ENCODE measurements at regions not wholly inside any gene's neighbourhood (a gene's known extent, or its start where the extent isn't known, plus 50 kb on each side); places are given as distances from the start of the nearest gene placed in this dataset.

DNA sequence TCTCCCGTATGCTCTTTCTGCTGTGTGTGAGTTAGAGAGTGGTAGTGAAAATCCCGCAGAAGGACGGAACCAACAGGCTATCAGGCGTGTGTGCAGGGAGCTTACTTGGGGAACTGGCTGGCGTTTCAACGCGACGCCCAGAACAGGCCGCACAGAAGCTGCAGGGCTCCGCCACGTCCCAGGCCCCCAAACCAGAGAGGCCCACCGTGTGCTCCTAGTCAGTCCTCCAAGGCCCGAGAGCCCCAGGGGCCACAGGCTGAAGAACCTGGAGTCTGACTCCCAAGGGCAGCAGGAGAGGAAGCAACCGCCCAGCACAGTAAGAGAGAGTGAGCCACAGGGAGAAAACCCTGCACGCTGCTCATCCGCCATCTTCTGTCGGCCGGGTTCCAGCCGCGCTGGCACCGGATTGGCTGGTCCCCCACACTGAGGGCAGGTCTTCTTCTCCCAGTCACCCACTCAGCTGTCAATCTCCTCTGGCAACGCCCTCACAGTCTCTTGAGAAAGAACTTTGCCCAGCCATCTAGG is 730.6 kb upstream of the VSTM2A start:
- no peak for FAIRE-seq
- H2AFZ ChIP-seq (ENCODE audit: low read length) = peak overlapping the region; percentile 89
- no peak overlapping the region for H3K4ac ChIP-seq (replicated peaks; ENCODE audit: insufficient read length, low read depth, low read length)
- no peak overlapping the region for H3K23ac ChIP-seq (ENCODE audit: insufficient read length)
- H3K27me3 ChIP-seq (replicated peaks in 1 of 4; ENCODE audit: control insufficient read depth in 3 of 4, extremely low read depth in 1 of 4, insufficient read depth in 3 of 4, low read length in 3 of 4) = no peaks in the 10 kb centered on the region
- no peaks in the 10 kb centered on the region for H3K4me1 ChIP-seq (replicated peaks in 1 of 4; ENCODE audit: control insufficient read depth in 3 of 4, insufficient read depth in 4 of 4, low read length in 3 of 4)
- H2BK15ac ChIP-seq (ENCODE audit: low read length) = no peak overlapping the region
- no peak overlapping the region for H2BK20ac ChIP-seq (ENCODE audit: low read length)
- no peaks in the 10 kb centered on the region for H3K36me3 ChIP-seq (ENCODE audit: control insufficient read depth in 2 of 4, insufficient read depth in 4 of 4, low read length in 3 of 4)
- no peak overlapping the region for H3K9ac ChIP-seq (replicated peaks in 1 of 4; ENCODE audit: extremely low read depth in 1 of 4, low read depth in 3 of 4, low read length in 3 of 4)
- H2BK12ac ChIP-seq (ENCODE audit: low read depth, low read length) = no peak overlapping the region
- H3K56ac ChIP-seq (replicated peaks; ENCODE audit: insufficient read length, low read depth, low read length) = no peak overlapping the region
- TF ChIP-seq CBX5 (IDR thresholded peaks at IDR 0.05; ENCODE audit: low read depth, low read length) (no peak), HDAC2 (IDR thresholded peaks at IDR 0.05; ENCODE audit: borderline replicate concordance in 1 of 2, low read depth in 2 of 2, low read length in 2 of 2) (no peak), HDAC6 (IDR thresholded peaks at IDR 0.05; ENCODE audit: low read depth, low read length) (no peak), RAD21 (IDR thresholded peaks at IDR 0.05 in 1 of 2, conservative IDR thresholded peaks at IDR 0.05 in 1 of 2; ENCODE audit: low read depth in 2 of 2, low read length in 2 of 2) (no peak), BRCA1 (IDR thresholded peaks at IDR 0.05; ENCODE audit: low read depth, low read length) (no peak), TBP (IDR thresholded peaks at IDR 0.05; ENCODE audit: low read depth, low read length) (no peak), GABPA (IDR thresholded peaks at IDR 0.05; ENCODE audit: borderline replicate concordance, insufficient read depth, low read length) (no peak), POU5F1 (IDR thresholded peaks at IDR 0.05; ENCODE audit: low read depth, low read length) (no peak)
- H3K14ac ChIP-seq (ENCODE audit: insufficient read length) = no peak overlapping the region
- no peak overlapping the region for H3K4me2 ChIP-seq (ENCODE audit: insufficient read depth in 1 of 2, low read depth in 2 of 2, low read length in 2 of 2)
- H3K4me3 ChIP-seq (ENCODE audit: extremely low read depth in 1 of 4, insufficient read depth in 2 of 4, low read depth in 3 of 4, low read length in 4 of 4) = no peak overlapping the region
- H3K9me3 ChIP-seq (ENCODE audit: insufficient read depth in 2 of 2, low read depth in 1 of 2, low read length in 1 of 2) = no peaks in the 10 kb centered on the region
- no peaks in the 10 kb centered on the region for H3K79me2 ChIP-seq (ENCODE audit: control insufficient read depth in 1 of 2, insufficient read depth in 2 of 2, low read length in 2 of 2)
- H3K18ac ChIP-seq (ENCODE audit: extremely low read depth, low read length) = no peak overlapping the region
- H3K27ac ChIP-seq (ENCODE audit: low read depth, low read length) = no peak overlapping the region
- H2AK5ac ChIP-seq (ENCODE audit: low read depth, low read length) = no peak overlapping the region
- H3K79me1 ChIP-seq (ENCODE audit: low read depth, low read length) = no peaks in the 10 kb centered on the region
- H2BK120ac ChIP-seq (replicated peaks; ENCODE audit: low read depth, low read length) = no peak overlapping the region
- H4K5ac ChIP-seq (ENCODE audit: insufficient read length, low read depth, low read length) = no peak overlapping the region
- POLR2A ChIA-PET (ENCODE audit: partially characterized antibody) = no interaction called here
- no peak for DNase-seq (ENCODE audit: low read depth in 1 of 2, low spot score in 2 of 2)
- 90% methylated on average over 21 of the region's 22 CpGs; no CpG with 5 or more reads in 1 of the 2 experiments for WGBS, 2 experiments (ENCODE audit: extremely low coverage in 1 of 2, insufficient coverage in 1 of 2, insufficient read length in 1 of 2, insufficient replicate concordance in 2 of 2, low coverage in 1 of 2, low lambda C conversion rate in 2 of 2, missing lambda C conversion rate in 1 of 2)
- no peaks in the 10 kb centered on the region for H4K20me1 ChIP-seq (replicated peaks in 1 of 2; ENCODE audit: control insufficient read depth in 1 of 2, insufficient read depth in 2 of 2, low read length in 2 of 2)
- H3K23me2 ChIP-seq (ENCODE audit: low read depth, low read length) = no peaks in the 10 kb centered on the region
- H2BK5ac ChIP-seq (ENCODE audit: low read depth, low read length) = no peak overlapping the region
- H4K91ac ChIP-seq (replicated peaks; ENCODE audit: insufficient read length, low read length) = no peak overlapping the region
- CTCF ChIA-PET (ENCODE audit: partially characterized antibody) = no interaction called here
- H4K8ac ChIP-seq (ENCODE audit: extremely low read depth, insufficient read depth, low read length) = no peak overlapping the region

Data from H1 (cell line).